GM21390 (cell line): ENCODE measurements at regions not wholly inside any gene's neighbourhood (a gene's known extent, or its start where the extent isn't known, plus 50 kb on each side); places are given as distances from the start of the nearest gene placed in this dataset.
"Not testable (repeated sequence)": the region's sequence is repeated elsewhere in the genome, so short reads cannot be mapped to it uniquely, and the experiment has no call there.

Experiments
- ATAC-seq: cut with Tn5 transposase; IDR thresholded peaks from one replicate; pipeline ENCODE4 v1.9.1; 2021; ENCODE audit not compliant: unreplicated experiment

DNA sequence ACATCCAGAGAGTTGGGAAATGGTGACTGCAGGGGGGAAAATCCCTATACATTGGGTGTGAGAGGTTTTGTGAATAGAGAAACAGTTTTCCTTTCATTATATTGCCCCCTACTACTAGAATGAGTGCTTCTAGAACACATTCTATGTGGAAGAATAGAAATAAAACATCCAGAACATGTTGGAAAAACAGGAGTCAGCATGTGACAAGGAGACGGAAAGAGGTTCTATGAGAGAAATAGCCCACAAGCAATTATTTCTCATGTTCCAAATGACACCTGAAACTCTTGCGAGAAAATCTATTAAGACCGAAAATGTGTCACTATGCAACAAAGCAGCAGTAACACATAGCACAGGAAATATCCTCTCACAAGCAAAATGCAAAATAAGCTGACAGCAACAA is 202.7 kb upstream of the SPOPL start:
- peak; percentile 76 for ATAC-seq

DNA sequence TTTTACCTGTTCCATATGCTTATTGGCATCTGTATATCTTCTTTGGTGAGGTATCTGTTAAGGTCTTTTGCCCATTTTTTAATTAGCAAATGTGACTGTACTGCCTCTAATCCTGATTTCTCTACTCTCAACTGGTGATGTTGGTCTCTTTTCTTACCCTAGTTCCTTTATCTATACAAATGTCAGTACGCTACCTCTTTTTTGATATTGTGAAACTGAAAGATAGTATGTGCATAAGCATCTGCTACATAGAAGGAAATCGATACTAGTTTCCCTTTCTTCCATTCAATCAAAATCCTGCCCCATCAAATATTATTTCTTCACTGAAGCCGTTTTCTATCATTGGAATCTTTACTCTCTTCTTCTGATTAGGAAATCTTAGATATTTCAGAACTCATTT is 194.9 kb upstream of the SPOPL start:
- no peak for ATAC-seq

DNA sequence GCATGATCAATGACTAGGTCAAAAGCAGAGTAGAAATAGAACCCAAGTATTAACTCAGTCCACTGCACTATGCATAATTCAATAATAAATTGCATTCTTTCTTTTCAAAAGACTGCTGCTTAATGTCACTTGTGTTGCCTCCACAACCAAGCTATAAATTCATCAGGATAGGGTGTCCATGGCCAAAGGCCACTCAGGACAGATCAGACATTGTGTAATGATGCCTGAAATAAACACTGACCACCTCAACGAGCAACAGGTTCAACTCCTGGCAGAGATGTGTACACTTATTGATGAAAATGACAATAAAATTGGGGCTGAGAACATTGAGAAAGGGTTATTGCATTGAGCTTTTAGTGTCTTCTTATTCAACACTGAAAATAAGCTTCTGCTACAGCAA is 194.5 kb upstream of the SPOPL start:
- no peak for ATAC-seq

GRCh38 chr2:138309760-138310159 is 191.8 kb upstream of the SPOPL start:
- no peak for ATAC-seq

- no peak for ATAC-seq
Observed at GRCh38 chr2:138312061-138312460, 189.5 kb upstream of the SPOPL start.

DNA sequence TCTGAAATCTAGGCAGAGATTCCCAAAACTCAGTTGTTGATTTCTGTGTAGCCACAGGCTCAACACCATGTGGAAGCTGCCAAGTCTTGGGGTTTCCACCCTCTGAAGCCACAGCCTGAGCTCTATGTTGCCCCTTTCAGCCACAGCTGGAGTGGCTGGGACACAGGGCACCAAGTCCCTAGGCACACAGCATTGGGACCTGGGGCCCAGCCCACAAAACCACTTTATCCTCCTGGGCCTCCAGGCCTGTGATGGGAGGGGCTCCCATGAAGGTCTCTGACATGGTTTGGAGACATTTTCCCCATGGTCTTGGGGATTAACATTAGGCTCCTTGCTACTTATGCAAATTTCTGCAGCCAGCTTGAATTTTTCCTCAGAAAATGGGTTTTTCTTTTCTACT is 186.0 kb upstream of the SPOPL start:
- ATAC-seq: not testable (repeated sequence)

DNA sequence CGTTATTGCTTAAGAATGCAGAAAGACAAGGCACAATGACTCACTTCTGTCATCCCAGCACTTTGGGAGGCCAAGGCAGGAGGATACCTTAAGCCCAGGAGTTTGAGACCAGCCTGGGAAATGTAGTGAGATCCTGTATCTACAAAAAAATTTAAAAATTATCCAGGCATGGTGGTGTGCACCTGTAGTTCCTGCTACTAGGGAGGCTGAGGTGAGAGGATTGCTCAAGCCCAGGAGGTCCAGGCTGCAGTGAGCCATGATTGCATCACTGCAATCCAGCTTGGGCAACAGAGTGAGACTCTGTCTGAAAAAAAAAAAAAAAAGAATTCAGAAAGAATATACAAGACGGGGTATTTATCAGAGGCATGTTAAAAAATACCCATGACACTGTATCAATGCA is 182.0 kb upstream of the SPOPL start:
- no peak for ATAC-seq

- ATAC-seq: no peak
Observed at GRCh38 chr2:138321458-138321857, 180.1 kb upstream of the SPOPL start.

- ATAC-seq: no peak
Observed at GRCh38 chr2:138323382-138324067, 178.0 kb upstream of the SPOPL start.

GRCh38 chr2:138324068-138324771 is 177.3 kb upstream of the SPOPL start:
- ATAC-seq: no peak

GRCh38 chr2:138327967-138328366 is 173.6 kb upstream of the SPOPL start:
- ATAC-seq: no peak

DNA sequence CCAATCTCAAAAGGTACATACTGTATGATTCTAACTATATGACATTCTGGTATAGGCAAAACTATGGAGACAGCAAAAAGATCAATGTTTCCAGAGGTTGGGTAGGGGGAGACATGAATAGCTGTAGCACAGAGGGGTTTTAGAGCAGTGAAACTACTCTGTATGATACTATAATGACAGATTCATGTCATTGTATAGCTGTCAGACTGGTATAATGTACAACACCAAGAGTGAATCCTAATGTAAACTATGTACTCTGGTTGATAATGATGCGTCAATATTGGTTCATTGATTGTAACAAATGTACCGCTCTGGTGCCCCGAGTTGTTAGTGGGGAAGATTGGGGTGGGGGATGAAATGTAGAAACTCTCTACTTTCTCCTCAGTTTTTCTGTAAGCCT is 172.4 kb upstream of the SPOPL start:
- no peak for ATAC-seq

DNA sequence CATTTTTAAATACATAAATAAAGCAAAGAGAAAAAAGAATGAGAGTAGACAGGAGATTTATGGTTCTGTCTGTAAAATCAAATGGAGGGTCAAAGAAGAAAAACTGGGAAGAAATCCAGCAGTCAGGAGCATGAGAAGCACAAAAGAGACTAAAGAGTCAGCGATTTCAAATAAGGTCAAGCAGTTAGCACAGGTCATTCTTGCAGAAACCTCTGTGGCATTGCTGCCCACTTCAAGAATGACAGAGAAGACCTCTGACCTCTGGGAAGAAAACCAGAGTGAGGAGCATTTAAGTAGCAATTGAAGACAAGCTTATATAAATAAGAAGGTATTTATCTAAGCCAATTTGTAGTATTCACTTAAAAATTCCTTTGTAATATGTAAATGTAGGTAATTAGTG is 172.0 kb upstream of the SPOPL start:
- ATAC-seq: no peak

DNA sequence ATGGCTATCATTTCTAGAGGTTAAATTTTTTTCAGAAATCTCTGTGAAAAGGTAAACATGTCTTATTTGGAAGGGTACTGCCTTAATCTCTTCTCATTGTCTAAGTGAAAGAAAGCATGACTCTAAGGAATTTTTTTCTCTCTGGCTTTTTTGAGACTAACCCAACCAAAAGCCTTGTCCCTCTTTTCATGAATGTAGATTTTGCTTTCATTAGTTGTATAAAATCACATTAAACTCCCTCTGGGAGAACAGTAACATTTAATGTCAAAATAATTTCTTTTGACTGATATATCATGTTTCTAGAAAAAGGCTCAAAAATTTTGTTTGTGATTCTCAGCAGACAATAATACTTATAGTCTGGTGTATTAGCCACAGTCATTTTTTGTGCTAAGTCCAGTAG is 168.4 kb upstream of the SPOPL start:
- ATAC-seq: no peak

- no peak for ATAC-seq
Observed at GRCh38 chr2:138333677-138334076, 167.9 kb upstream of the SPOPL start.

DNA sequence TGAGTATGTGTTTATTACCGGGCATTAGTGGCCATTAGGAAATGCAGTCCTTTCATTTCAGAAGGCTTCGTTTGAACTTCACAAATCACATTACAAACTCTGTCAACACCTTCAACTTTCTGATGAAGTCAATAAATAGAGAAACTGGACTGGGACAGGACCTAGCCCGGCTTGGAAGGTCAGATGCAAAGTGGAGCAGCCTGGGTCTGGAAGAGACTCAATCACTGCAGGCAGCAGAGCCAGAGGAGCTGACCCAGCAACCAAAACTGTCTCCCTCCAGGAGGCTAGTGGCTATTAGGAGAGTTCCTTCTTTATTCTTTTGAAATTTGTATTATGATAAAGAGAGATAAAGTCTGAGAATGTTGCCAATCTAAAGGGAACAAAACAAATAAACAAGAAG is 167.2 kb upstream of the SPOPL start:
- no peak for ATAC-seq

GRCh38 chr2:138335036-138335435 is 166.5 kb upstream of the SPOPL start:
- ATAC-seq: no peak

GRCh38 chr2:138336146-138336545 is 165.4 kb upstream of the SPOPL start:
- ATAC-seq: no peak

DNA sequence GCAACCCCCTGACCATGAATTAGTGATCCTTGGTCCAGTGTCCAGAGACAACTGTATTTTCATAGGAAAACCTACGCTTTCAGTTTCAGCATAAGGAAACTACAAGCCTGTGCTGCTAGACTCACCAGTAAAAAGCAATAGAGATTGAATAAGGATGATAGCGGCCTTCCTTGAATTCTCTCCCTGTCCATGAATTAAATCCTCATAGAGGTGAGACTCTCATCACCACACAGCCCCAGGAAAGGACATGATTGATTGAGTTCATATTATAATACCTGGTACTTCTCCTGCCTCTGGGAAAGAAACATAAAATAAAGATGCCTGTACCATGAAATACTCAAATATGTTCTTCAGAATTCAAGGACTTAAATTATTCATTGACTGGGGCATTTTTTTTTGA is 146.3 kb upstream of the SPOPL start:
- ATAC-seq: no peak

DNA sequence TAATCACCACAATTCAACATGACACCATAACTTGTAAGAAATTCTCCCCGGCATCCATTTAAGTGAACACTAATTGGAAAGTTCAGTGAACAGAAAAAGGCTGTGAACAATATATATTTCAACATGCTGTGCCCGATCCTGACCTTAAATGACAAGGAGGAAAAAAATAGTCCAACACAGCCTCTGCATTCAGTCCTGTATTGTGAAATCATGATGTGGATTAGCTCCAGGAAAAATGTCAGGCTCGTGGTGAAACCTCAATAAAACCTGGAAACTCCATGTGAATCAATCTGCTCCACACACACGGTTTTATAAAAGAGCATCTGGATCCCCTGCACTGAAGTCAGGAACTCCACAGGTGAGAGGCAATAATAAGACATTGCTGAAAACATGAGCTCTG is 145.4 kb upstream of the SPOPL start:
- no peak for ATAC-seq

DNA sequence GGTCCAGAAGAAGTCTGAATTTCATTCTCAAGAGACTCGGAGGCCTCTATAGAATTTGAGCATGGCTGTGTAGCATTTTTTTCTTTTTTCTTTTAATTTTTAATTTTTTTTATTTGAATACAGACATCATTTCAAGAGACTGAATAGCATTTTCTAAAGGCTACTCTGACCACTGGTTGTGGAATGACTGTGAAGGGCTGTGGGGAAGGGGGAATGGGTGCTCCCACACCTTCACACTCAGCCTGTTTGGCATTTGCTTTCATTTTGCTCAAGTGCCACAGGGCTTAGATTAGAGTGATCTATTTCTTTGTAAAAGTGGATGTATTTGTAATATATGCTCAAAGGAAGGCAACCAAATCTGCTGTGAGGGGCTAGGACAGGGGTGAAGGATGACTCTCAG is 142.0 kb upstream of the SPOPL start:
- no peak for ATAC-seq

DNA sequence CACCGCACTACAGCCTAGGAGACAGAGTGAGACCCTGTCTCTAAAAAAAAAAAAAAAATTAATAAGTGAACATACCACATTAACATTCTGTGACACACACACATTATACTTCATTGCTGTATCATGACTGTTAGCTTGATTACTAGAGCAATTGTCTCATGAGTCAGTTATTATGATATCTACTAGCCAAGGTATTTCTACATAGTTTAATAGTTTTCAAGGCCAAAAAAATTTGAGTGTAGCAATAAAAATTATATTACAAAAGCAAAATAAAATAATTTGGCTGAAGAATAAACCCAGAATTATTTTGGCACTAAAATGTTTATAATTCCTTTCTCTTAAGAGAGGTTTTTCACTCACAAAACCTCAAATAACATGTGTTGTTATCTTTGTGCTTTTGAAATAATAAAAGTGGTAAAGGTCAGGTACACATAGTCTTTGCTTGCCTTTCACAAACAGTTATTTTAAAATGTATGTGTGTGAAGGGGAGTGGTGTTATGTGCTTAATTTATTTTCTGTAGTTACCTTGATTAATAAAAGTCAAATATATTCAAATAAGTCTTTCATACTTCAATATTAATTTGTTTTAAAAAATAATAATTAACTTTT is 136.9 kb upstream of the SPOPL start:
- ATAC-seq: no peak
